ENCODE measurements at regions not wholly inside any gene's neighbourhood (a gene's known extent, or its start where the extent isn't known, plus 50 kb on each side); places are given as distances from the start of the nearest gene placed in this dataset.

- no peak overlapping the region for H3K4me3 ChIP-seq (replicated peaks; ENCODE audit: low read depth, low read length)
- no peak for TF ChIP-seq CTCF (IDR thresholded peaks at IDR 0.05; ENCODE audit: low read length, missing control alignments)
- DNase-seq (ENCODE audit: low read depth) = no peak
Observed at GRCh38 chr16:11494433-11494832, 92.3 kb downstream of the LITAF start.

GRCh38 chr16:11495066-11495407 lies 91.7 kb downstream of the LITAF start:
- H3K4me3 ChIP-seq (replicated peaks; ENCODE audit: low read depth, low read length) = no peak overlapping the region
- DNase-seq (ENCODE audit: low read depth) = no peak
- no peak for TF ChIP-seq CTCF (IDR thresholded peaks at IDR 0.05; ENCODE audit: low read length, missing control alignments)
